Neural progenitor cell (in vitro differentiated cells): ENCODE measurements at regions not wholly inside any gene's neighbourhood (a gene's known extent, or its start where the extent isn't known, plus 50 kb on each side); places are given as distances from the start of the nearest gene placed in this dataset.

ENCODE experiments used
- CTCF ChIP-seq: fragments of 200-600 bp; sonication (generic); IDR thresholded peaks from 2 replicates; pipeline ENCODE4 v1.5.1; 2017; ENCODE audit warnings: antibody characterized with exemption, mild to moderate bottlenecking
- EZH2 ChIP-seq: fragments of 200-600 bp; sonication (generic); IDR thresholded peaks from 2 replicates; pipeline ENCODE4 v1.6.1; 2017; ENCODE audit warnings: antibody characterized with exemption, mild to moderate bottlenecking, moderate library complexity

- no peak for TF ChIP-seq CTCF
- TF ChIP-seq EZH2: no peak
These were observed 114.8 kb upstream of the VAMP7 start for GRCh38 chrX:155766321-155766720.
